NOMO-1 treated with dmso at 0.1 percent for 144 hours (cell line): ENCODE measurements at regions not wholly inside any gene's neighbourhood (a gene's known extent, or its start where the extent isn't known, plus 50 kb on each side); places are given as distances from the start of the nearest gene placed in this dataset.
A peak's percentile ranks its signal among the peaks of the same experiment; 100 is the strongest.
"Not testable (repeated sequence)": the region's sequence is repeated elsewhere in the genome, so short reads cannot be mapped to it uniquely, and the experiment has no call there.

Experiments
- DNase-seq: peaks from one replicate; lab custom pipeline; 2025; ENCODE audit not compliant: unreplicated experiment; lab: John Stamatoyannopoulos, UW

DNA sequence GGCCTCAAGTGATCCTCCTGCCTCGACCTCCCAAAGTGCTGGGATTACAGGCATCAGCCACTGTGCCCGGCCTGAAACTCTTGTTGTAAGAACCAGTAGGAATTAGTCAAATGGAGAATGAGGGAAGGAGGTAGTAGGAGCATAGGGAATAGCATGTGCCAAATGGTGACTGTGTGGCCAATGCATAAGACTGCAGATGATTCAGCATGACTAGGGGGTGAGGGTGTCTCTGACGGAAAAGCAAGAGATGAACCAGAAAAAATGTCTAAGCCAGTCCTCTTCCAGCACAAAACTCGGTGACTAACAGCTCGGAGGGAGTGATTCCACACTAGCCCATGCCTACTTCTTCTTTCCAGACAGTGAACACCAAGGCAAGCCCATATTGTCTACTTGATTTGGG is 58.2 kb upstream of the DUSP21 start:
- DNase-seq = no peak

DNA sequence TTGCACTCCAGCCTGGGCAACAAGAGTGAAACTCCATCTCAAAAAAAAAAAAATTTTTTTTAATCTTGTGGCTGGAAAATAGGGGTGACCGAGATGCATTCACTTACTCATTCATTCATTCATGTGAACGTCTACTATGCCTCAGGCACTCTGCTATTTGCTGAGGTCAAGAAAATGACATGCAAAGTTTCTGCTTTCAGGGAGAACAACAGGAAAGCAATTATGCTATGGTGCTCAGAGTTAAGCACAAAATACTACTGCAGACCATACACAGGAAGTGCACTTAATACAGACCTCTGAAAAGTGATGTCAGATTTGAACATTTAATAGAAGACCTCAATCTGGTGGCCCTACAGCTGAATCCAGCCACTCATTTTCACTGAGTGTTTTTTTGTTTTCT is 59.6 kb upstream of the DUSP21 start:
- DNase-seq = no peak

DNA sequence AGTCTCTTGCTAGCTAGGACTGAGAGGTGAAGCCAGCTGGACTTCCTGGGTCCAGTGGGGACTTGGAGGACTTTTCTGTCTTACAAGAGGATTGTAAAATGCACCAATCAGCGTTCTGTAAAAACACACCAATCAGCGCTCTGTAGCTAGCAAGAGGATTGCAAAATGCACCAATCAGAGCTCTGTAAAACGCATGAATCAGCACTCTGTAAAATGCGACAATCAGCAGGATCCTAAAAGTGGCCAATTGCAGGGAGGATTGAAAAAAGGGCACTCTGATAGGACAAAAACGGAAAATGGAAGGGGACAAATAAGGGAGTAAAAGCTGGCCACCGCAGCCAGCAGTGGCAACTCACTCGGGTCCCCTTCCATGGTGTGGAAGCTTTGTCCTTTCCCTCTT is 65.6 kb upstream of the DUSP21 start:
- no peak for DNase-seq

DNA sequence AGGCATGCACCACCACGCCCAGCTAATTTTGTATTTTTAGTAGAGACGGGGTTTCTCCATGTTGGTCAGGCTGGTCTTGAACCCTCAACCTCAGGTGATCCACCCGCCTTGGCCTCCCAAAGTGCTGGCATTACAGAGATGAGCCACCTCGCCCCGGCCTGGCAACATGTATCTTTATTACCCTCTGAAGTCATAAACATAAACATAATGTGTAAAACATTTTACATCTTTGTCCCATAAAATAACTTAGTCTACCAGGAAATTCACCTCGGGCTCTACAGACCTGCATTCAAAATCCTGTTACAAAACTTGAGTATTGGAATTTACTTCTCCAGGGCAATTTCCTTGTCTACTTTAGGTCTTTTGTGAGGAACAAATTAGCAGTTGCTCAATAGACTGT is 68.1 kb upstream of the DUSP21 start:
- no peak for DNase-seq

DNA sequence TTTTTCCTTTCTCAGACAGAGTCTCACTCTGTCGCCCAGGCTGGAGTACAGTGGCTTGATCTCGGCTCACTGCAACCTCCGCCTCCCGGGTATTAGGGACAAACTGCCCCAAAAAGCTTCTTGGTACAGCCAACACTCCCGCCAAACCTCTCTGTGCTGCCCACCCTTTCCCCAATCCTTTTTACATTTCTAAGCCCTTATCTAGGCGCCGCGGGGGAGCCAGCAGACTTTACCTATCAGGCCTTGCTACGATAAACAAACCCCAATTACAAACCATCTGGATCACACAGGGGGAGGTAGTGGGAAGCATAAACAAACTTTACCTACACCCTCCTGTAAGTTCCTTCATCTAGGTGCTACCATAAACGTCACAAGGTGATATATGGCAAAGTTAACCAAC is 69.8 kb upstream of the DUSP21 start:
- DNase-seq = not testable (repeated sequence)

DNA sequence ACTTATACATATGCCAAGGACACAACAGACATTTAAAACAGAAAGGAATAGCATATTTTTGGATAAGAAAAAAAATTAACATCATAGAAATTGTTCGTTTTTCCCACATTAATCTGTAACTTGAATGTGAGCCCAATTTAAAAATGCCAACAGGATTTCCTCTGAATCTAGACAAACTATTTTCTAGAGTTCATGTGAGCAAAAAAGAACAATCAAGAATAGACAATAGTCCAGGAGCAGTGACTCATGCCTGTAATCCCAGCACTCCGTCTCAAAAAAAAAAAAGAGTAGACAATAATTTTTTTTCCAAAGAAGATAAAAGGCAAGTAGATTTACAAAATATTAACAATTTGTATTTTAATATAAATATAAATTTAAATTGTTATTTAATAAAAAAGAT is 73.7 kb upstream of the DUSP21 start:
- no peak for DNase-seq

DNA sequence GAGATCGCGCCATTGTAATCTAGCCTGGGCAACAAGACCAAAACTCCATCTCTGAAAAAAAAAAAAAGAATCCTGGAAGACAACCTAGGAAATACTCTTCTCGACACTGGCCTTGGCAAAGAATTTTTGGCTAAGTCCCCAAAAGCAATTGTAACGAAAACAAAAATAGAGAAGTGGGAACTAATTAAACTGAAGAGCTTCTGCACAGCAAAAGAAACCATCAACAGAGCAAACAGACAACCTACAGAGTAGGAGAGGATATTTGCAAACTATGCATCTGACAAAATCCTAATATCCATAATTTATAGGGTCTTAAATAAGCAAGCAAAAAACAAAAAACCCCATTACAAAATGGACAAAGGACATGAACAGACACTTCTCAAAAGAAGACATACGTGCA is 76.5 kb upstream of the DUSP21 start:
- DNase-seq = no peak

DNA sequence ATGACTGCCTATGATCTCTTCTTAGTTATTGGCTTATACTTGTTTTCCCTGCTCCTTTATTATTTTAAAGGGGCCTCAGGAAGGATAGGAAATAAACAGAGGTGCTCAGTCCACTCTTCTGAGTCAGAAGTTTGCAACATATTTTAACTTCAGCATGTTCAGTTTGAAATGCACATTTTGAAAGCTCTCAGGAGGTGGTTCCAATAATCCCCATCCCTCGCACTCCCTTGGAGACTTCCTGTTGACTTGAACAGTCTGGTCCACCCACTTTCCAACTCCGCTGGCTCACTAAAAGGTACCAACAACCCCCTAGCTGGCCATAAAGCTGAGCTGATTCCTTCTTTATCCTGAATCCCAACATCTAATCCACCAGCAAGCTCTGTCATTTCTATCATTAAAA is 78.3 kb upstream of the DUSP21 start:
- no peak for DNase-seq

DNA sequence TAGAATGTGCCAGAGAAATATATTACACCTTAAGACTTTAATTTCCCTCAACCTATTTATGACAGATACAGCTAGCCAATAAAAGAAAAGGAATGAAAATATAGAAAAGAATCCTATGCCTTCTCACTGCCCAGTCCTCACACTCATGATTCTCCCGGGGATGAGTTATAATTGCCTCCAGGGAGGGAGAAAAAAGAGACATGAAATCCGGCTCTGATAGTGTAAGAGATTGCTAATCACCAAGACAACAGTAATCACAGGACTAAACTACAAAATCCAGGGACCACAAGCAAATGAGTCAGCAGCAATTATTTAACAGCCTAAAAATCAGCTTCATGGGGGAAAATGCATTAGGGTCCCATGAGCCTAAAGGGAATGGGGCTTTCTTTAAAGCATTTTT is 95.9 kb upstream of the DUSP21 start:
- no peak for DNase-seq

DNA sequence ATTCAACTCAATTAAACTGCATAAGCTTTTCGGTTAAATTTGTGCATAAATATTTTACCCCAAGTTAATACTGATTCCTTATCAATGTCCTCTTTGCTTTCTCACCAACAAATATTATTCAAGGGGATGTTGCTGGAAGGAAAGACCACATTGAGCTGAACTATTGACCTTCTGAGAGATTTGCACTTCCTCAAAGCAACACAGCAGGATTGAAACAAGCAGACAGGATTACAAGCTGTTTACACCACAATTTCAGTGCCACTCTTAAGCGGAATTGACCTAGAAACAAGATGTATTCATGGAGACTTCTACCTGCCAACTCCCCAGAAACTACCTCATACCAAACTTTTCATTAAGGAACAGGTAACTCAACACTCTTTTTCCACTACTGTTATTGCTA is 96.5 kb upstream of the DUSP21 start:
- no peak for DNase-seq

DNA sequence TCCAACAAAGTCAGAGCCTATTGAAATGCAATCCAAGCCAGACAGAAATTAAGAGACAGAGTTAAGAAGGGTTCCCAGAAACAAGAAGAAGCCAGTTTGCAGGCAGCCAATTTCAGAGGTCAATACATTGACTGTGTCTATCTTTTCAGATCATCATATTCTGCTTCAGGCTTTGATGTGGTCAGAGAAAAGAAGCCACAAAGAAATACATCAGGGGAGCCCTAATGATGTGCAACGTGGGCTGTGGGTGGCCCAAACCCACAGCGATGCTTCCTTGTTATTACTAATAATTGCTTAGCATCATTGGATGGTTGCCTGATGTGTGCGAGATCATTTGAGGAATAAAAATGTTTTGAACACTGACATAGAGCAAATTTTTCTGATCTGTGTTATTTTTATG is 99.0 kb upstream of the DUSP21 start:
- no peak for DNase-seq

DNA sequence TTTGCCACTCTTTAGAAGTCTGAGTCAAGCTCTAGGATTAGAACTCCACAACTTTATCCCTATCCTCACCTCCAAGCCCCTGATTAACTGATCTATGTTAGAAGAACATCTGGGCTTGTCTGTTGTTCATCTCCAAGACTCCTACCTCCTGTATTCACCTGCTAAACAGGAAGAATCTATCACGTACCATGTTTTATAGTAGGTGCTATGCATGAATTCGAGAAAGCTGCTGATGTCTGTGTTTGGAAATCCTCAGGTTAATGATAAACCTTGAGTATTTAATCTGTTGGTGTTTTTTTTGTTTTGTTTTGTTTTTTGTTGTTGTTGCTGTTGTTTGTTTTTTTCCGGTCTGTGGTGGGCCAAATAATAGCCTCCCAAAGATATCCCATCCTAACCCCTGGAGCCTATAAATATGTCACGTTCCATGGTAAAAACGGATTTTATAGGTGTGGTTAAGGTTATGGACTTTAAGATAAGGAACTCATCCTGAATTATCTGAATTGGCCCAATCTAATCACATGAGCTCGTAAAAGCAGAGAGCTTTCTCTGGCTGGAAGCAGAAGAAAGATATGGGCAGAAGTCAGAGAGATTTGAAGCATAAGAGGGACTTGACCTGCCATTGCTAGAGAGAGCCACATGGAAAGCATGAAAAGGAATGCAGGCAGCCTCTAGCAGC is 101.2 kb upstream of the DUSP21 start:
- DNase-seq = no peak

DNA sequence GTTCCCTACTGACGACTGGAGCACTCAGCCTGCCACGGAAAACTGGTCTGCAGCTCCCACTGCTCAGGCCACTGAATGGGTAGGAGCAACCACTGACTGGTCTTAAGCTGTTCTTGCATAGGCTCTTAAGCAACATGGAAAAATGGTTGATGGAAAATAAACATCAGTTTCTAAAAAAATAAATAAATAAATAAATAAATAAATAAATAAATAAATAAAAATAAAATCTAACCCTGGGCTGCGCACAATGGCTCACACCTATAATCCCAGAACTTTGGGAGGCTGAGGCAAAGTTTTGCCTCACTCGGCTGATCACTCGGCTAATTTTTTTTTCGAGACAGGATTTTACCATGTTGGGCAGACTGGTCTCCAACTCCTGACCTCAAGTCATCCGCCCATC is 102.0 kb upstream of the DUSP21 start:
- DNase-seq = not testable (repeated sequence)

DNA sequence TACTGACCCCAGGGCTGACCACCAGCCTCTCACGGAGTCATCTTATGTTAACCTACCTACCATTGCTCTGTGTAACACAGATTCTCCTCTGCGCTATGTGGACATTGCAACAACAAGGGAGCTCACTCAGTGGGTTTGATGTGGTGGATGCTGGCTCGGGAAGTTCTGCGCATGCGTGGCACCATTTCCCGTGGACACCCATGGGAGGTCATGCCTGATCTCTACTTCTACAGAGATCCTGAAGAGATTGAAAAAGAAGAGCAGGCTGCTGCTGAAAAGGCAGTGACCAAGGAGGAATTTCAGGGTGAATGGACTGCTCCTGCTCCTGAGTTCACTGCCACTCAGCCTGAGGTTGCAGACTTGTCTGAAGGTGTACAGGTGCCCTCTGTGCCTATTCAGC is 102.4 kb upstream of the DUSP21 start:
- DNase-seq = not testable (repeated sequence)

DNA sequence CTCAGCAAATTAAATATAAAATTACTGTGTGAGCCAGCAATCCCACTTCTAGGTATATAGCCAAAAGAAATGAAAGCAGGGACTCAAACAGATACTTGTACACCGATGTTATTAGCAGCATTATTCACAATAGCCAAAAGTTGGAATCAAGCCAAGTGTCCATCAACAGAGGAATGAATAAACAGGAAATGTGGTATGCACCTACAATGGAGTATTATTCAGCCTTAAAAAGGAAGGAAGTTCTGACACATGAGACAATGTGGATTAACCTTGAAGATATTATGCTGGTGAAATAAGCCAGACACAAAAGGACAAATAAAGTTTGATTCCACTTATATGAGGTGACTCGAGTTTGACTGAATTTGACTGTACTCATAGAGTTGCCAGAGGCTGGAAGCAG is 108.3 kb upstream of the DUSP21 start:
- DNase-seq = no peak

DNA sequence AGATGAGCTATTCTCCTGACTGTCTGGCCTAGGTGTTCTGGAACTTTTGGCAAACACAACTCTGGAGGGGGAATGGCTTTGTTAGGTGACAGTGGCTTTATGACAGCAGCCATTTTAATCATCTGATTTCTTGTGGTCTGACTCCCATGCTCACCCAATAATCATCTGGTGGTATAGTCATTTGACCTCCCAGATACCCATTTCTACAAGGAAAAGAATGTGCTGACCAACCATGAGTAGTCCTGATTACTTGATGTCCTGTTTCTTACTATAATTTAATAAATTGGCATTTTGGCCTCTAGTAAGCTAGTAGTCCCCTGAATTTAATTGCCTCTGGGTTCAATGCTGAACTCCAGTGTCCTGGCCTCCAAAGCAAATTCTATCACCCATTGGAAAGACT is 109.9 kb upstream of the DUSP21 start:
- DNase-seq = no peak

DNA sequence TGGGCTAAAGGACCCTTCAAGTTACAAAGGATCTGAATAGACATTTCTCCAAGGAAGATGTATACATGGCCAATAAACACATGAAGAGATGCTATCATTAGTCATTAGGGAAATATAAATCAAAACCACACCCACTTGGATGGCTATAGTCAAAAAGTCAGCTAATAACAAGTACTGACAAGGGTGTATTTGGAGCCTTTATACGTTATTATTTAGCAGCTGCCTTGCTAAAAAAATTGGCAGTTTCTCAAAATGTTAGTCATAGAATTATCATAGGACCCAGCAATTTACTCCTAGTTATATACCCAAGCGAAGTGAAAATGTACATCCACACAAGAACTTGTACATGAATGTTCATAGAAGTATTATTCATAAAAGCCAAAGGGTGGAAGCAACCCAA is 112.7 kb upstream of the DUSP21 start:
- no peak for DNase-seq

DNA sequence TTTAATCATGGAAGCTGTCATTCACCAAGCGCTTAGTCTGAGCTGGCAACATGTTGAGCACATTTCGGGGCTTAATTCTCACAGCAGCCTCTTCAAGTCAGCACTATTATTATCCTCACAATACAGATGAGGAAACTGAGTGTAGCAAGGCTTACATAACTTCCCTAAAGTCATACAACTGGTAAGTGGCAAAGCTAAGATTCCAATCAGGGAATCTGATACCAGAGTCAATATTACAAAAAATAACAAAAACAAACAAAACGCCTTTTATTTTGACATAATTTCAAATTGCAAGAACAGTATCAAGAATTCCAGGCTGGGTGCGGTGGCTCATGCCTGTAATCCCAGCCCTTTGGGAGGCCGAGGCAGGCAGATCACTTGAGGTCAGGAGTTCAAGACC is 120.4 kb upstream of the DUSP21 start:
- DNase-seq = no peak

DNA sequence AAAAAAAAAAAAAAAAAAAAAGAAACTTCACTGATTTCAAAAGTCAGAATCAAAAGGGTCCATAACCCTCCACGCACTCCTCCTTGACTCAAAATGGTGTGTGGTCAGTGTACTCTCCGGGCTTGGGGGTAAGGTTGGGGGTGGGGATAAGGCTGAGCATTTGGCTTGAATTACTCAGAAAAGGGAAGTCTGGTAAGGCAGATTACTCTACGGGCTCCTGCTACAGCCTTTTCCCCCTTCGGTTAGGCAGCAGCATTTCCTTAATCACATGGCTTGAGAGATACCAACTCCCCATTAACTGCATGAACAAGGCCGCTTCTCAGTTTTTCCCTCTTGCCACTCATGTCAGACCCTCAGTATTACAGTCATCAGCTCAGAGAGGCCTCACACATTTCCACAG is 135.4 kb upstream of the DUSP21 start:
- peak; percentile 11 for DNase-seq

DNA sequence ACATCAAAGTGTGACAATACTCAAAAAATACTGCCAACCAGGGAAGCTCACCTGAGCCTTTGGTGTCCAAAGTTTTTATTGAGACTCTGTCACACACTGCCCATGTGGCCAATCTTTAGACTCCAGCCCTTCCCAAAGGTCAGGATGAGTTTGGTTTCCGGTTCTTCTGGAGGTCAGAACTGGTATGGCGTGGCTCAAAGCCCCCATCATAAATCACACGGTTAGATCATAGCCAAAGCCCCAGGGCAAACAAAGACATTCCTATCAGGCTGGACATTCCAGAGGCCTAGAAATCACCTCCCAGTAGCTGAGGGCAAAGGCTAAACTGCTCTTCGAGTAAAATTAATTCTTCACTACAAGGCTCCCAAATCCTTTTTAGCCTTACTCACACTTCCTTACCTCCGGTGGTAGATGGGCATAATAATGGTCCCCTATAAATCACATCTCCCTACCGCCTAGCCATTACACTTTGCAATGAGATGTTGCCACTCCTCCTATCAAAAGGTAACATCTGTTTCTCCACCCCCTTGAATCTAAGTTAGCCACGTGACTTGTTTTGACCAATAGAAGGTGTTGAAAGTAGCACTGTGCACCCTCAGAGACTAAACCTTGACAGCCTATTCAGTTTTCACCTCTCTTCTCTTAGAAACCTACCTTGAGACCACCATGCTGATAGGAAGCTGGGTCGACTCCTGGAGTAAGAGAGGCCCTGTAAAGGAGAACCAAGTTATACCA is 137.8 kb upstream of the DUSP21 start:
- DNase-seq = no peak

DNA sequence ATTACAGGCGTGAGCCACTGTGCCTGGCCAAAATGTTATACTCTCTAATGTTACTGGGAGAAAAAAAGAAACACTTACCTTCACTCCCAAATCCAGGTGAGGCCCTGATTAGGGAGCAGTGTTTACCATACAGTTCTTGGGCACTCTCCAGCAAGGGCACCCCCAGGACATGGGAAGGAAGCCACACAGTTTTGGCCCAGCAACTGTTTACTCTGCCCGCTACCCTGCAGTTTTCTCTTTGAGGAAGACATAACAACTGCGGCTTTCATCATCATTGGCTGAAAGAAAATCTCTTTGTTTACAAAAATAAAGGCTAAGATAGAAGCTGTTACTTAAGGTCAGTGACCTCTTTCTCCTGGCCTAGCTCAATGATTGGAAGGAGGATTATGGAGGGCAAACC is 145.5 kb upstream of the DUSP21 start:
- DNase-seq = no peak

DNA sequence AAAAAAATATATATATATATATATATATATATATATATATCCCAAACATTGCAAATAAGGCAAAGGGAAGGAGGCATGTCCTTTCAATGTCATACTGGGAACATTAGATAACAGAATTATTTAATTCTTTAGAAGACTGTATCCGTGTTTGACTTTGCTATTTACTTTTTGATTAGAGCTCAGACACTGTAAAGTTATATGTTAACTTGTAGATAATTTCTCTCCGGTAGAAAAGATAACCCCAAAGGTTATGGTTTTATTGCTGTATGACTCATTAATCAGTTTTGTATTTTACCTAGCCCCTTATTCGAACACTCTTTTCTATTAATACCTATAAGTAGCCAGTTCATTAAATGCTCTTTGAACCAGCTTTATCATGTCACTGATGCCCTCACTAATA is 150.6 kb upstream of the DUSP21 start:
- DNase-seq = no peak

DNA sequence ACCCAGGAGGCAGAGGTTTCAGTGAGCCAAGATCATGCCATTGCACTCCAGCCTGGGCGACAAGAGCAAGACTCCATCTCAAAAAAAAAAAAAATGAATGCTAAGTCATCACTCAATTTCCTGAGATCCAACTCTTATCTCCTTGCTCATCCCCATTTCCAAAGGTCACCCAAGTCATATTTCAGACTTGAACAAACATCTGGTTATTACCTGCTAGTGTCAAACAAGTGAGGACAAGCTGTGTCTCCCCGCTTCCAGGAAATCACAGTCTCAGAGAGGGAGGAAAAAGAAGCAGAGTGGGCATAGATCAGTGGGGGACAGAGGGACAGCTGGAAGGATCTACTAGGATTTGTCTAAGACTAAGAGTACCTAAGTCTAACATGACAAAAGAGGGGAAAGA is 147.5 kb upstream of the FUNDC1 start:
- no peak for DNase-seq
